Stimulated activated CD8-positive, alpha-beta memory T cell treated with anti-CD3 and anti-CD28 coated beads, Interleukin-4, amount 100 ng/mL, for 4 hours (primary cell): ENCODE measurements at regions not wholly inside any gene's neighbourhood (a gene's known extent, or its start where the extent isn't known, plus 50 kb on each side); places are given as distances from the start of the nearest gene placed in this dataset.

ENCODE experiments used
- DNase-seq, 2 donors: peaks; one replicate each; pipeline ENCODE4 v3.0.0-alpha.2; 2020; ENCODE audit warnings: low read depth in 2 of 2, low spot score in 1 of 2

DNA sequence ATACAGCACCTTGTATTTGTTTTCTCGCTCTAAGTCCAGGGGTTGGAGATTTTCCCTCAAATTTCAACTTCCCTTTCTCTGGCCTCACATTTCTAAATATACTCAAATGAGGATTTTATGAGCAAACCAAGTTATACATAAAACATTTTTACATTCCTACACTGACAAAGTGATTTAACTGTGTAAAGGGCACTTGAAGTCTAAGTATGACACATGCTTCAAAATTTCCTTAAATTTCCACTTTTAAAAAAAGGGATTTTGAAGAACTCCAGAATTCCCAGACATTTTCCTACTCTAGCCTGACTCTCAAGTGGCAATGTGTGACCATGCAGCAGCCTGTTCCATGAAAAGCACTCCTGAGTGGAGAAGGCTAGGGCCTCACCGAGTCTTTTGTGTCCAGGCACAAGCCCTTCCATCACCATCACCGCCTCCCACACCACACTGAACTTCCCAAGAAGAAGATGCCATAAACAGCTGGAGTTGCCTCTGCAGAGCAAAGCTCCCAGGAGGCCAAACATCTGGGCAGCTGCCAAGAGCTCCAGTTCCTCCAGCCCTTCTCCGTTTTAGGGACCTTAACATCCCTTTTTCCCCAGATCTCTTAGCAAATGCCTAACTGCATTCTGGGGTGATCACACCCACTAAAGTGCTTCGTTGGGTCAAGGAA lies 68.9 kb downstream of the NCR2 start:
- DNase-seq: no peak

DNA sequence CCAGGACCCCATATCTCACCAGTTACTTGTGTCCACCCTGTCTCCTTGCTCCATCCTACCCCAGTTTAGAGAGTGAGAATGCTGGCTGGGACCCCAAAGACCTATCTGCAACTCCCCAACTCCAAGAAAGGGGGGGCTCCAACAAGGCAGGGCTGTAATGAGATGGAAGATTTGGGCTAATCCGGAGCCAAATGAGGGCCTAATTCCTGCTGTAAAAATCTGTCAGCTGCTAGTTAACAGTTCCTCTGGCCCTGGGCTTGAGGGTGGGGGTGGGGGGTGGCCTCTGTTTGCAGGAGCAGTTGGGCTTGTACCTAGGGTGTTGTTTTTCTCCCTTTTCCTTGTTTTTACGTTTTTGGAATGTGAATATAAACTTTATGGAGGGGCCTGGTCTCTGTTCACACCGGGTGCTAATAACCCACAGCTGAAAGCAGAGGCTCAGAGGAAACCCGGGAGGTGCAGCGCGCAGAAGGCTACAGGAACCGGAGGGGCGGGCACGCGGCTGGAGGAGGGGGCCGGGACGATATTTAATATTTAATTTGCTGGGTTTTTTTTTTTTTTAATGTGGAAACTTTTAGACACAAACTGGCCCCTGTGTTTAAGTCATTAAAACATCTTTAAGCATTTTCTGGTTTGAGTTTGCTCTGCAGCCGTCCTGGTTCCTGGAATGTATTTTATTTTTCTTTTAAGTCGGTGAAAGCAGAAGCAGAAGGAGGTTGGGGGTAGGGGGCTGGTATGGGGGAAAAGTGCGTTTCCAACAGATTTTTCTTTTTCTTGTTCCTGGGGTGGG lies 70.7 kb downstream of the NCR2 start:
- no peak for DNase-seq

DNA sequence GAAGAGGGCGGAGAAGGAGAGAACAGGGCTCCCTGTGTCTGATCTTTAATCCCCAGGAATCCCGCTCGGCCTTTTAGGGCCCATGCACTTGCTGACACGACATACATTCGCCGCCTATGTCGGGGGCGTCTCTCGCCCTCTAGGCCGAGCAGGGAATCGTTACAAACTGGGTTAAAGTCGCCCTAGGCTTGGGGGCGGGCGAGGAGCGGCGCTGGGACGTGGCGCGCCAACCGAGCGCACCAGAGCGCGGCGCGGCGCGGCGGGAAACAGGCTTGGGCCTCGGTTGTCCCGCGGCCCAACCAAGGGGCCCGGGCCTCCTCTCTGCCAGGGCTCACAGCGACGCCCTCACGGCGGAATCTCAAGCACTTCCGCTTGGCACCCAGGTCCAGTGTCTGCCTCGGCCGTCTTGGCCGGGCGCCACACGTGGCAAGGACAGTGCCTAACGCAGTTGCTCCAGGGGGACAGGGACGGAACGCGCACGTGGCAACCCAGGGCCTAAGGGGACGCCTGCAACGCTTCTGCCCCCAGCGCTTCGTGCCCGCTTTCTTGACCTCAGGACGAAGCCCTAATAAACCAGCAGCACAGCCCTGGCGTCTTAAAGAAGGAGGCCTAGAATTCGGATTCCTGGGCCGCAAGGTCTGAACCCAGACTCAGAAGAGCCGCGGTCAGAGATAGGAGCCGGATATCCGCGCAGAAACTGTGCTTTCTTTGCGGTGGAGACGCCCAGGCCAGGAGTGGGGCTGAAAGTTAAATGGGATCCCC lies 71.5 kb downstream of the NCR2 start:
- DNase-seq: no peak

DNA sequence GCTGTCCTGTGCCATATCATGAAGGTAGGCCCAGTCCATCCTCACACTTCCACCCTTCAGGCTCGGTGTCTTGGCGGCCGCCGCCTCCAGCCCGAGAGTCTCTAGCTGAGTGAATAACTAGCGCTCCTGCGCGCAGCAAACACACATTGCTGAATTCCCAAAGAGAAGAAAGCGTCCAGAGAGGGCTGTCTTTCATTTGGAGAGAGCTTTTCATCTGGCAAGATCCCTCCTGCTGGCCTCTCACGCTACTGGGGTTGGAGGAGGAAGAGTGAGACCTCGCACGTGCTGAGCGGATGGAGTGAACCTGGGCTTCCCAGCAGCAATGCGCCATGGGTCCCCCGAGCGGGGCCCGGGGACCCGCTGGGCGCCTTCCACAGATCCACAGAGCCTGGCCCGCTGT lies 73.2 kb downstream of the NCR2 start:
- DNase-seq: no peak

DNA sequence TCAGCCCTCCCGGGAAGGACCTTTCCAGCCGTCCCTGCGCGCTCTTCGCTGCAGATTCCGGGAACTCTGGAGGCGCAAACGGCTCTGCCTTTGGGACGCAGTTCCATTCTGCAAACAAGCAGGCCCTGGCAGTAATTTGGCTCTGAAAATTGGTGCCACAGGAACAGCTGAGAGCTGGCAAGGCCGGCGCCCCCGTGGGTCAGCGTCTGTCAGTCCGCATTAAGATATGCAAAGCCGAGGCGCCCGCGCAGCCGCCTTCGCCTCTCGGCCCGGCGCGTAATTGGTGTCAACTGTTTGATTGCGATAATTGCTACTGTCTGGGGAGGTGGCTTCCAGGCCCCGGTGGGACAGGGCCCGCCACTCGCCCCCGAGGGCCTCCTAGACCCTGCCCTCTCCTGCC lies 73.6 kb downstream of the NCR2 start:
- DNase-seq: no peak

DNA sequence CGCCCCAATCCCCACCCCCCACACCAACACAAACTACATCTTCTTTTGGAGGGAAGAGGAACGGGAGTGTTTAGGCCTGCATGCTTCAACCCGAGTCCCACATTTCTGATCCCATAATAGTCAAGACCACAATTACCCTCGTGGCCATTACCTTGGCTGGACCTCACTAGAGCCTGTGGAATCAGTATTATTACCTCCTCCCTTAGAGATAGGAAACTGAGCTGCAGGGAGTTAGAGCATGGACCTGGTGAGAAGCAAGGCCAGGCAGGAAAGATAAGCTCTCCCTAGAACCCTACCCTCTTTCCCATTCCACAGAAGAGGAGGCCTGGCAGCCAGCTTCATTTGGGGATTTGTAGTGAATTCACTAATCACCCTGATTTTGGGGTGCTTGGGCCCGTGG lies 74.1 kb downstream of the NCR2 start:
- DNase-seq: no peak

DNA sequence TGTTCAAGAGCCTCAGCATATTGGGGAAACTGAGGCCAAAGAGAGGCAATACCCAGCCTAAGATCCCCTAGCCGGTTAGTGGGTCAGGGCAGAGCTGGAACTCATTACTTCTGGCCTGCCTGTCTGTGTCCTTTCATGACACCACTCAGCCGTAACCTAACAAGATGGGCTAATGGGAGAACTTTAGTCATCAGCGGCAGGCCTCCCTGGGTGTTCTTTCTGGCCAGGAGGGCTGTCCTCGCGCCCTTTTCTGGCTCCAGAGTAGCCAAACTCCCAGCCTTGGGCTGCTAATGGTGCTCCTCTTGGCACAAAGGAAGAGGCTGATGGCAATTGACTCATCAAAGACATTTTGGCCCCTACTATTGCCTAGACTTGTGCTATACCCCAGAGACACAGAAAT lies 76.6 kb downstream of the NCR2 start:
- no peak for DNase-seq

DNA sequence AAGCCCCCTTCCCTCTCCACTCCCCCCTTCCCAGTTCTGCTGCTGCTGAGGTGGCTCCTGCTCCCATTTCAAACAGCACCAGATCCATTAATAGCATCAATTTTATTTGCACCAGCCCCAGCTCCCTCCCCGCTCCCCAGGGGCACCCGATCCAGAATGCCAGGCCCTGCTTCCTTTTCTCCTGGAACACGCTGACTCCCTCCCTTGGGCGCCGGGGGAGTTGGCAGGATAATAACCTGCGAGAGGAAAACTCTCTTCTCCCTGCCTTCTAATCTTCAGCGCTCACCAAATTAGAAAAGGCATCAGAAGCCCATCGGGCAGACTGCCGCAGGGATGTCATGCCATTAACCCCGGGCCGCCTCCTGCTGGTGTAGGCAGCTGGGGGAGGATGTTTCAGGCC lies 77.8 kb downstream of the NCR2 start:
- no peak for DNase-seq

DNA sequence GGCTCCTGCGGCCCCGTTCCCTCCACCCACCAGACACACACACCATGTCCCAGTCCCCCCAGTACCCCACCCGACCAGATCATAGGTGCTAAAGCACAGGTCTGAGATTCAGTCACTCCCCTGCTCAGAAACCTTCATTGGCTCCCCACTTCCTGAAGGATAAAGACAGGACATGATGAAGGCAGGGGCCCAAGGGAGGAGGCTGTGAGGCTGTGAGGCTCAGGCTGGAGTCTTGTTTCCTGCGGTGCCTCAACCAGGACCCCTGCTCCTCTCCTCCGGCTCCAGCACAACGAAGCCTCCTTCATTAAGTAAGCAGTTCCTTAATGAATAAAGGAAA lies 81.1 kb downstream of the NCR2 start:
- no peak for DNase-seq

DNA sequence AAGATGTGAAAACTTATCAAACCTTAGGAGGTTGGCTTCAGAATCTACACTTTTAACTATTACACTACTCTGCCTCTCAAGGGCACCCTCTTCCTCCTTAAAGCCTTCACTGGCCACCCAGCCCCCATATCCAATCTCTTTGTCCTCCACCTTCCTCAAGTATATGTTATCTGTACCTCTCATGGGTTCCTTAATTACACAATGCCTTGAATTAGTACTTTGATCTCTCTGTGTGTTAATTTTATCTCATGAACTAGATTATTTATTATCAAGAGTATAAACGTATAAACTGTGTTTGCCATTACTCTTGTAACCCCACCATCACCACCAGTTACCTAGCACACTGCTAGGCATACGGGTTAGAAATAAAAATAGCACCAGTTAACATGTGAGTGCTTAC lies 83.3 kb downstream of the NCR2 start:
- no peak for DNase-seq

DNA sequence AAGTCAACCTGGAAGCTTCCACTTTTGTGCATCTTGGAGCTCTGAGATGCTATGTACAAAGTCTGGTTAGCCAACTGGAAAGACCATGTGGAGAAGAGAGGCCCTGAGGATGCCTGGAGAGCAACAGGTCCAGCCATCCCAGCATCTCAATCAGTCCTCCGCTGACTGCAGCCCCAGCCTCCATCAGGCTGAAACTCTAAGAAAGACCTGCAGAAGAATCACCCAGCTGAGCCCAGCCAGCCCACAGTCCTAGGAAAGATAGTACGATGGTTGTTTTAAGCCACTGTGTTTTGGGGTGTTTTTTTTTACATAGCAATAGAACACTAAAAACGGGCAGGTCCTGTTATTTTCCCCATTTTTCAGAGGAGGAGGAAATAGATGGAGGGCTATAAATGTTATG lies 84.0 kb downstream of the NCR2 start:
- no peak for DNase-seq

DNA sequence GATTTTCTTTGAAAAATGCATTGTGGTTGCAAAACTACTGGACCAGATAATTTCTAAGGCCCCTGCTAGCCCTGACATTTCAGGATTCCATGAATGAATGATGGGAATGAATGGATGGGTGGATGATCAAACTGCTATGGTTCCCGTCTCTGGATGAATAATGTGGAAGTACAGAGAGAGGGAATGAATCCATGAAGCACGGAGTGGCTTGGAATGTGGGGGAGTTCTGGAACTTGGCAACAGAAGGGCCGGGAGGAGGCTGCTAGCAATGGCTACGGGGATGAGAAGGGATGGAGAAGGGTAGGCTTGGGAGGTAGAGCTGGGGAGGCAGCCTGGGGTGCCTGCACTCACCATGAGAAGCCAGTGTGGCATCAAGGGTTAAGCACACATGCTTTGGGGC lies 84.8 kb downstream of the NCR2 start:
- DNase-seq: no peak

DNA sequence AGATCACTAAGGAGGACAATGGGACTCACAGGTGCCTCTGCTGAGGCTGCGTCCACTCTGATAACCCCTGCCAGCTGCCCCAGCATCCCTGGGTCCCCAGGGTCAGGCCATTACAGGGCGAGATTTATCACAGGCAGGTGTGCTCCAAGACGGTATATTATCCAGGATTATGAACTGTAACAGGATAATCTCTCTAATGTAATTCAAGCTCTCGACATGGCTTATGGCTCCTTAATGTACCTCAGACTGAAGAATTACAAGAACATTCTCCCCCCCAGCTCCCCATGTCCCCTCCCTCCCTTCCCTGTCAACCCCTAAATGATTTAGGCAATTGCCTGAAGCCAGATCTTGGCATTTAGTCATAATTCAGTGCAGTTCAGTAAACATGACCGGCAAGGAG lies 86.8 kb downstream of the NCR2 start:
- no peak for DNase-seq

DNA sequence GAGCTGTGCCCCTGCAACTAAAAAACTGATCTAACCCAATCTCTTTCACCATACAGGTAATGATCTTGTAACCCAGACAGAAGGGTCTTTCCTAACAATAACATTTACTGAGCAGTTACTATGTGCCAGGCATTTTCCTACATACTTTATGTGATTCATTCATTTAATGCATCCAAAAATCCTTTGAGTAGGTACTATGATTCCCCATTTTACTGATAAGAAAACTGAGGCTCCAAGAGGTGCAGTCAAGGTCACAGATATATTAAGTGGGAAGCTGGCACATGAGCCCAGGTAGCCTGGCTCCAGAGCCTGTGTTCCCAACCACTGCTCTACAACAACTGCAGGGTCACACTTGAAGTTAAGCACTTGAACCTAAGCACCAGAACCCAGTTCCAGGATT lies 87.6 kb downstream of the NCR2 start:
- DNase-seq: no peak

DNA sequence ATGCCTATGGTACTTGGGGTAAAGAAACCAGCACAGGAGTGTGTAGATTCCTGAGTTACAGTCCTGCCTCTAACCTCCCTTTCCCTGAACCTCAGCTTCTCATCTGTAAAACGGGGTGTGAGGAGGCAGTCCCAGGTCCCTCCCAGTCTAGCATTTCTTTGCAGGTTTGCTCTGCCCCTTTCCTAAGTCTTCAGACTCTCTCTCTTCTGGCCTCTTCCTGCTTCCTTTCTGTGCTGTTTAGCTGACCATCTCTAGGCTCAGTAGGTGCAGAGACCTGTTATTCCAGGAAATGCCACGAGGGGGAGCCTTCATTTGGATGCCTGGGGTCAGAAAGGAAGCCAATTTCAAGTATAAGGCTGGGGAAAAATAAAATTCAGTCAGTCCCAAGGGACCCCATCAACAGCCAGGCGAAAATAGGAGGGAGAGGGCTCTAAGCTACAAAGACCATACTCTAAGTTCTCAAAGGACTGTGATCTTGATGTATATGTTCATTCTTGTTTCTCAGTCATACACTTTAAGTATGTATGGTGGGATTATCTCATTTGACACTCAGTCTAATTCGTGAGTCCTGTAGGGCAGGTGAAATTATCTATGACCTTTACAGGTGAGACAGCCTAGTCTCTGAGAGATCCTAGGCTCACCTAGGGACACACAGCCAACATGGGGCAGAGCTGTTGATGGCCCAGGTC lies 89.1 kb downstream of the NCR2 start:
- peak; percentile 63 to 77 for DNase-seq

DNA sequence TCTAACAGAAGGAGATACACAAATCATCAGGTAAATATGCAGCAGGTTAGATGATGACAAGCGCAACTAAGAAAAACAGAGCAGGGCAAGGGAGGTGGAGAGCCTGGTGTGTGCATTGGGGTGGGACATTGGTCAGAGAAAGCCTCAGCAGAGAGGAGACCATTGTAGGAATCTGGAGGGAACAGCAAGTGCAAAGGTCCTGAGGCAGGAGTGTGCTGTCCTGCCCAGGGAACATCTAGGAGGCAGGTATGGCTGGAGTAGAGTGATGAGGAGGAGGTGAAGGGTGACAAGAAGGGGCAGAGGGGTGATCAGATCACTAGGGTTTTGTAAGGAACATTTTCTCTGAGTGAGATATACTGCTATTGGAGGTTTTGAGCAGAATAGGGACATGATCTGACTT lies 90.1 kb downstream of the NCR2 start:
- no peak for DNase-seq

DNA sequence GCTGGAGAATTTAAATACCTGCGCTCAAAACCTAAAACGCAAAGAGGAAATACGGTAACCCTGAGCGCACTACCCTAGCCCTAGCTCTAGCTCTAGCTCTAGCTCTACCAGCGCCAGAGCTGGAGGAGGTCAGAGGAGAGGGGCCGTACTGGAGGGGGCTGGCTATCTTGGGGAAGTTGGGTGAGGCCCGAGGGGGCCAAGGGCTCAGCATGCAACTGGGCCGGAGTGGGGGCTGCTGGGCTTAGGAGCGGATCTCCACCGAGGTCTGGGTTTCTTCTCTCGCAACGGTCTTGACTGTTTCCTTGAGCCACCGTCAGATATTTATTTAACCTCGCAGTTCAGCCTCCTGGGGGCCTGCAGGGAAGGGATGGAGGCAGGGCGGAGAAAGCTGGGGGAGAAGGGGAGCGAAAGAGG lies 91.0 kb downstream of the NCR2 start:
- DNase-seq: no peak

DNA sequence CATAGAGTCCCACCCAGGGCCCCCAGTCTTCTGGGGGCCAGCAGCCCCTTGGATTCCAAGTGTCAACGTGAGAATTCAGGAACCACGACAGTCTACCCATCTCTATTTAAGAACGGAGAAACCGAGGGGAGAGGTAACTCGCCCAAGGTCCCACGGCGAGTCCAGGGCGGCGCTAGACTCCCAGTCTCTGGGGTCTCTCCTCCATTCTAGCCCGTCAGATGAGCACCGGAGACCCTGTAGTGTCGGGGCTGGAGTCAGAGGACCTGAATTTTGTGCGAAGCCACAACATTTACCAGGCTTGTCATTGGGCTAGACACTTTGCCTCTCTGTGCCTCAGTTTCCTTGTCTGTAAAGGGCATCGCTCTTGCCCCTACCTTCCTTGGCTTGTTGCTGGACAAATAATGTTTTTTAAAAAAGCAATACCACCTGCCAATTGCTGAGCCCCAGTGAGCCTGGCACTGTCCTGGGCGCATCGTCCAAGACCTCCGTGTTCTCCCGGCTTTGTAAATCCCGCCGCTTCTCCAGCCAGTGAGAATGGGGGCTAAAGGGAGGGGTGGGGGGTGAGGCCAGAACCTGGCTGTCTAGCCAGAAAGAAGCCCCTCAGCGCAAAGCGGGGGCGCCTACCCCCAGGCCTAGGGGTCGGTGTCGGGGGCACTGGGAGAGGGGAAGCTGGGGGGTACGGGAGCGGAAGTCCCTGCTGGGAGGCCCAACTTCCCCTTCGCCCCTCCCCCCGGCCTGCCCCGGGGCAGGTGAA lies 91.7 kb downstream of the NCR2 start:
- DNase-seq: no peak

DNA sequence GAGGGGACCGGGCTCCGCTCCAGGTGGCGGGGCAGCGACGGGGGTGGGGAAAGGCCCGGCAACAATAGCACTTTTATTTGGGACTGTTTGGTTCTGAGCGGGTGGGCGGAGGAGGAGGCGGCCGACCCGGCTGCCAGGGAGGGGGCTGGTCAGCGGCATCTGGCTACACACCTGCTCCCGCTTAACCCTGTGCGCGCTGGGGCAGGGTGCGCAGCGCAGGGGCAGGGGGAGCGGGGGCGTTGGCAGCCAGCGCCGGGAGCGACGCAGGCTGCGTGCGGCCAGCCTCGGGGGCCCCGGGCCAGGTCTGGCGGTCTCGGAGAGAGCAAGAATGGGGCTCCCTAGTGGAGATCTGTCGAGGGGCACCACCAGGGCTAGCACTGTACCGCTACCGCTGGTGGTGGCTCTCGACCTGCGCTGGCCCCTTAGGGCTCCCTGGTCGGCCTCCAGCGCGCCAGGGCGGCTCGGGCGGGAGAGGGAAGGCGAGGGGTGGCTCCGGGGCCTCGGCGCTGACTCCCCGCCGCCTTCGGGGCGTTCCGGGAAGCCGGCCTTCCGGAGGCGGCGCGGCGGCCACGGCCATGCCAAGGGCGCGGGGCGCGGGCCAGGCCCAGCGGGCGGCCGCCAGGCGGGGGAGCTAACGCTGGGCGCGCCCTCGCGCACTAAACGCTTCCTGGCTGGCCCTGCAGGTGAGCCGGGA lies 92.4 kb downstream of the NCR2 start:
- DNase-seq: peak in 1 of 2 donors; percentile 13

DNA sequence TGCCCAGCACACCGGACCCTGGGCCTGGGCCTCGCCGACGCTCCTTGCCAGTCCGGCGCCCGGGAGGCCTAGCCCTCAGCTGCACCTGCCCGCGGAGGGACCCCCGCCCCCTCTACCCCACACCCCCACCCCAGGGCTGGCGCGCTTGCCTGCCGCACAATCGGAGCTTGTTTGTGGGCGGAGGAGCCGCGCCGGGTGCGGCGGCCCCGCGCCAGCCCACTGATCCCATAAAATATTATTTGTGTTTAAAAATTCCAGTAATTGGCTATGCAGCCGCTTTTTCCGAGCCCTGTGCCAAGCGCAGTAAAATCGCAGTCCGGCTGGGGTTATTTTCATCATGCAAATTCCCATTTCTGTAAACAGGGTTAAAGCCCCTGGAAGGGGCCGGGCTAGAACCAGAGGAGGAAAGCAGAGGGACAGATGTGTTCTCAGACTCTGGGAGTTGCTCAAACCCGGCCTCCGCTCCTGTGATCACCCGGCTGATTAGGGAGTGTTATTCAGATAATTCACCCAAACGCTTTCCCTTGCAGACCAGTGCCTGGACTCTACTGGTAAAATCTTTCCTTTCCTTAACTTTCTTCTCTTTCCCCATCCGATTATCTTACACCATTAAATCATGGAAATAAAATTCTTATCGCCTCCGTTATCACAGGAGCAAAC lies 93.1 kb downstream of the NCR2 start:
- no peak for DNase-seq
